ENCODE measurements at regions not wholly inside any gene's neighbourhood (a gene's known extent, or its start where the extent isn't known, plus 50 kb on each side); places are given as distances from the start of the nearest gene placed in this dataset.

DNA sequence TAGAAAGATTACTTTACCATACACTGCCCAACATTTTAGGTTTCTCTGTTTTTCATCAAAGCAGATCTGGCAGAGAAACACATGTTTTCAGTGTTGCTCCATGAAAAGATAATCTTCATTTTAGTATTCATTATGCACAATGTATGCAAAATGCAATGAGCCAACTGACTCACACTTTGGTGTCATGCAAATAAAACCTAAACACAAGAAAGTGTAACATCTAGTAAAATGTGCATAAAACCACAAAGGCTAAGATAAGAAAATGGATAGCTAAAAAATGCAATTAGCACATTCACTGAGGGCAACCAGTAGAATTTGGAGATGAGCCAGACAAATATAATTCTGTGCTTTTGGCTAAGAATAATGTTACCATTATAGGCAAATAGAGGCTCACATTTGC is 203.5 kb upstream of the UBE2E3 start:
- TF ChIP-seq POLR2A (IDR thresholded peaks at IDR 0.05; ENCODE audit: low read depth, low read length), result no peak
- TF ChIP-seq, protein P1, sequence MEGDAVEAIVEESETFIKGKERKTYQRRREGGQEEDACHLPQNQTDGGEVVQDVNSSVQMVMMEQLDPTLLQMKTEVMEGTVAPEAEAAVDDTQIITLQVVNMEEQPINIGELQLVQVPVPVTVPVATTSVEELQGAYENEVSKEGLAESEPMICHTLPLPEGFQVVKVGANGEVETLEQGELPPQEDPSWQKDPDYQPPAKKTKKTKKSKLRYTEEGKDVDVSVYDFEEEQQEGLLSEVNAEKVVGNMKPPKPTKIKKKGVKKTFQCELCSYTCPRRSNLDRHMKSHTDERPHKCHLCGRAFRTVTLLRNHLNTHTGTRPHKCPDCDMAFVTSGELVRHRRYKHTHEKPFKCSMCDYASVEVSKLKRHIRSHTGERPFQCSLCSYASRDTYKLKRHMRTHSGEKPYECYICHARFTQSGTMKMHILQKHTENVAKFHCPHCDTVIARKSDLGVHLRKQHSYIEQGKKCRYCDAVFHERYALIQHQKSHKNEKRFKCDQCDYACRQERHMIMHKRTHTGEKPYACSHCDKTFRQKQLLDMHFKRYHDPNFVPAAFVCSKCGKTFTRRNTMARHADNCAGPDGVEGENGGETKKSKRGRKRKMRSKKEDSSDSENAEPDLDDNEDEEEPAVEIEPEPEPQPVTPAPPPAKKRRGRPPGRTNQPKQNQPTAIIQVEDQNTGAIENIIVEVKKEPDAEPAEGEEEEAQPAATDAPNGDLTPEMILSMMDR (conservative IDR thresholded peaks at IDR 0.05; ENCODE audit: low read depth, low read length), result no peak
